HepG2 (cell line): ENCODE measurements at regions not wholly inside any gene's neighbourhood (a gene's known extent, or its start where the extent isn't known, plus 50 kb on each side); places are given as distances from the start of the nearest gene placed in this dataset.

Source experiments
- ATAC-seq: fragments of 200-7000 bp; cut with Tn5 transposase; 3 replicates; pipeline ENCODE4 v1.9.1; 2020; ENCODE audit warnings: mild to moderate bottlenecking, moderate library complexity
- BruUV-seq: library from RNA; stranded (reverse); fragments of 400-500 nt; replicated peaks from 2 replicates; lab custom pipeline; 2021; lab: Mats Ljungman, UMichigan
- CTCF ChIA-PET: fragments of 300-600 bp; formaldehyde crosslinking; extraction: SDS; loops from one replicate; lab custom pipeline; 2021; ENCODE audit warnings: low total read pairs, inconsistent platforms, low intra/inter-chr PET ratio; lab: Yijun Ruan, JAX
- POLR2A ChIA-PET: fragments of 350-600 bp; sonication (Branson Sonifier 250); formaldehyde crosslinking; loops from one replicate; lab custom pipeline; 2020; ENCODE audit warnings: antibody characterized with exemption, inconsistent platforms; lab: Yijun Ruan, JAX
- DNase-seq: peaks from one replicate; pipeline ENCODE4 v3.0.0-alpha.2; 2015; ENCODE audit warnings: low spot score
- FAIRE-seq: peaks from 3 replicates; lab custom pipeline; 2011; peaks lifted over from hg19 to GRCh38; lab: Jason Lieb, UNC
- H2AFZ ChIP-seq: one replicate; pipeline ENCODE4 v1.6.1; 2011; ENCODE audit warnings: low read length, inconsistent platforms
- H3K27ac ChIP-seq: fragments of 300-600 bp; 3 replicates; pipeline ENCODE4 v1.8.0; 2011; ENCODE audit warnings: mixed run types, mild to moderate bottlenecking, mixed read lengths, low read length, inconsistent platforms; ENCODE audit not compliant: insufficient read depth; ENCODE audit errors: extremely low read length
- H3K27me3 ChIP-seq, 2 experiments: fragments of 200-600 bp in 1 of 2; 2 replicates in 1 of 2; 3 replicates in 1 of 2; pipeline versions ENCODE4 v1.6.0 to v1.8.0; 2011; ENCODE audit warnings: low read length in 2 of 2, mild to moderate bottlenecking in 2 of 2, moderate library complexity in 2 of 2, inconsistent platforms in 1 of 2; ENCODE audit not compliant: insufficient read depth in 2 of 2, control insufficient read depth in 1 of 2
- H3K36me3 ChIP-seq, 2 experiments: fragments of 200-600 bp in 1 of 2; replicated peaks in 1 of 2; 2 replicates in 1 of 2; 3 replicates in 1 of 2; pipeline versions ENCODE4 v1.5.1 to v1.8.0; 2011; ENCODE audit warnings: low read length in 2 of 2, inconsistent platforms in 1 of 2; ENCODE audit not compliant: insufficient read depth in 2 of 2, control insufficient read depth in 1 of 2
- H3K4me1 ChIP-seq: 2 replicates; pipeline ENCODE4 v1.5.1; 2012; ENCODE audit warnings: low read length, inconsistent platforms; ENCODE audit not compliant: insufficient read depth
- H3K4me2 ChIP-seq: 2 replicates; pipeline ENCODE4 v1.6.0; 2011; ENCODE audit warnings: low read depth, low read length, inconsistent platforms
- H3K4me3 ChIP-seq, 3 experiments: fragments of 200-600 bp in 1 of 3; sonication (generic), shearing (Covaris generic) in 1 of 3; replicated peaks in 1 of 3; 2 replicates each; pipeline ENCODE4 v1.5.1; 2011 to 2016; ENCODE audit warnings: low read length in 3 of 3, inconsistent platforms in 2 of 3, low read depth in 2 of 3, mild to moderate bottlenecking in 2 of 3, control low read depth in 1 of 3, mixed read lengths in 1 of 3; ENCODE audit not compliant: insufficient read depth in 1 of 3
- H3K79me2 ChIP-seq: one replicate; pipeline ENCODE4 v1.6.1; 2011; ENCODE audit warnings: low read length, inconsistent platforms; ENCODE audit not compliant: insufficient read depth
- H3K9ac ChIP-seq: 2 replicates; pipeline ENCODE4 v1.6.0; 2011; ENCODE audit warnings: mild to moderate bottlenecking, low read depth, low read length, inconsistent platforms; ENCODE audit not compliant: insufficient read depth
- H3K9me3 ChIP-seq: 2 replicates; pipeline ENCODE4 v1.5.1; 2012; ENCODE audit warnings: mild to moderate bottlenecking, low read length
- H4K20me1 ChIP-seq: 2 replicates; pipeline ENCODE4 v1.6.0; 2011; ENCODE audit warnings: inconsistent platforms, mild to moderate bottlenecking, low read length, moderate library complexity; ENCODE audit not compliant: insufficient read depth
- ATF1 ChIP-seq: IDR thresholded peaks from 2 replicates; pipeline ENCODE4 v1.6.1; 2016; ENCODE audit warnings: mild to moderate bottlenecking, control low read depth
- ATM ChIP-seq: fragments of 450-650 bp; IDR thresholded peaks from 2 replicates; pipeline ENCODE4 v1.7.1; 2017; ENCODE audit warnings: mild to moderate bottlenecking, borderline replicate concordance
- KLF15 ChIP-seq: sonication (generic); formaldehyde crosslinking; IDR thresholded peaks from 2 replicates; pipeline ENCODE4 v1.8.1; 2023; ENCODE audit warnings: borderline replicate concordance, mild to moderate bottlenecking, inconsistent platforms, missing genetic modification reagents, mixed read lengths
- KMT2A ChIP-seq: sonication (generic); formaldehyde crosslinking; IDR thresholded peaks from 2 replicates; pipeline ENCODE4 v1.4.0; 2020; ENCODE audit warnings: missing genetic modification reagents
- MYC ChIP-seq: sonication (generic); formaldehyde crosslinking; IDR thresholded peaks from 2 replicates; pipeline ENCODE4 v1.9.0; 2021; ENCODE audit warnings: missing genetic modification reagents, borderline replicate concordance
- RFX5 ChIP-seq: IDR thresholded peaks from 2 replicates; pipeline ENCODE4 v1.6.1; 2011; ENCODE audit warnings: low read depth, low read length, improper control_type of control experiment
- TBX2 ChIP-seq: sonication (generic); formaldehyde crosslinking; IDR thresholded peaks from 2 replicates; pipeline ENCODE4 v1.5.0; 2020; ENCODE audit warnings: missing genetic modification reagents, mild to moderate bottlenecking, borderline replicate concordance
- ZBTB20 ChIP-seq: sonication (generic); formaldehyde crosslinking; IDR thresholded peaks from 2 replicates; pipeline ENCODE4 v1.8.1; 2023; ENCODE audit warnings: missing genetic modification reagents, low read depth, mild to moderate bottlenecking, borderline replicate concordance
- ZBTB21 ChIP-seq: sonication (generic); formaldehyde crosslinking; IDR thresholded peaks from 2 replicates; pipeline ENCODE4 v1.4.0; 2020; ENCODE audit warnings: missing genetic modification reagents
- ZNF17 ChIP-seq: sonication (generic); formaldehyde crosslinking; IDR thresholded peaks from 2 replicates; pipeline ENCODE4 v1.5.0; 2020; ENCODE audit warnings: mild to moderate bottlenecking, missing genetic modification reagents
- ZNF263 ChIP-seq: sonication (generic); formaldehyde crosslinking; IDR thresholded peaks from 2 replicates; pipeline ENCODE4 v1.4.0; 2020; ENCODE audit warnings: missing genetic modification reagents
- ZNF562 ChIP-seq: sonication (generic); formaldehyde crosslinking; IDR thresholded peaks from 2 replicates; pipeline ENCODE4 v1.8.0; 2022; ENCODE audit warnings: missing genetic modification reagents, borderline replicate concordance
- ZNF589 ChIP-seq: sonication (generic); formaldehyde crosslinking; conservative IDR thresholded peaks from 2 replicates; pipeline ENCODE4 v1.8.0; 2022; ENCODE audit warnings: mild to moderate bottlenecking, moderate library complexity, missing genetic modification reagents
- WGBS: methylation state at CpG from one replicate; pipeline ENCODE4 v1.1.6; 2017; ENCODE audit warnings: low lambda C conversion rate; 5-methylcytosine and 5-hydroxymethylcytosine counted together
- in situ Hi-C: cut with HindIII; loops from 2 replicates; pipeline ENCODE4 v1.10.0; 2017; ENCODE audit warnings: low pct_unique_long_range_greater_than_20kb; ENCODE audit not compliant: extremely low pct_ligation_motif_present
- intact Hi-C: fragments of 100-400 bp; cut with micrococcal nuclease; formaldehyde crosslinking; loops from one replicate; pipeline ENCODE4 v1.10.0; 2022; ENCODE audit not compliant: unreplicated experiment

GRCh38 chr5:2914981-2915484 lies 163.6 kb upstream of the IRX2 start:
- no TSS peak for BruUV-seq
- Histone ChIP-seq H3K27me3 (no peaks in the 10 kb centered on the region), H3K4me2 (no peak overlapping the region), H3K4me3 (no peak overlapping the region), H3K79me2 (no peaks in the 10 kb centered on the region), H3K9me3 (peaks cover 2% of the 10 kb centered on the region; the same call in 1 of the 2 replicates), H3K36me3 (no peaks in the 10 kb centered on the region), H4K20me1 (no peaks in the 10 kb centered on the region), H3K27ac (no peak overlapping the region), H3K4me1 (no peaks in the 10 kb centered on the region), H2AFZ (no peak overlapping the region), H3K9ac (no peak overlapping the region)
- ChIA-PET CTCF (no interaction called here), POLR2A (no interaction called here)
- WGBS, result 70% methylated on average over 17 of the region's 17 CpGs
- TF ChIP-seq KMT2A (CRISPR knock-in tag) (no peak), MYC (CRISPR knock-in tag) (no peak)
- intact Hi-C loops, result no loop called here
- ATAC-seq (no peak), FAIRE-seq (no peak), DNase-seq (no peak)
- in situ Hi-C loops, result no loop called here

GRCh38 chr5:2914022-2914661 lies 162.7 kb upstream of the IRX2 start:
- Histone ChIP-seq H3K9me3 (no peaks in the 10 kb centered on the region), H3K27ac (no peak overlapping the region), H3K4me3 (no peak overlapping the region), H3K9ac (no peak overlapping the region), H3K36me3 (no peaks in the 10 kb centered on the region), H2AFZ (no peak overlapping the region), H4K20me1 (no peaks in the 10 kb centered on the region), H3K27me3 (no peaks in the 10 kb centered on the region), H3K4me2 (no peak overlapping the region), H3K4me1 (no peaks in the 10 kb centered on the region), H3K79me2 (no peaks in the 10 kb centered on the region)
- no TSS peak for BruUV-seq
- TF ChIP-seq TBX2 (CRISPR knock-in tag) (no peak), ZNF589 (no peak), ZNF562 (CRISPR knock-in tag) (no peak), ZNF17 (CRISPR knock-in tag) (no peak), RFX5 (no peak), ATM (no peak), ZNF263 (CRISPR knock-in tag) (no peak), KLF15 (CRISPR knock-in tag) (no peak), ZBTB20 (no peak), ZBTB21 (no peak), ATF1 (CRISPR knock-in tag) (no peak)
- intact Hi-C loops, result no loop called here
- no peak for ATAC-seq
- in situ Hi-C loops, result no loop called here
- CTCF ChIA-PET, result no interaction called here
- 54% methylated on average over 15 of the region's 18 CpGs for WGBS
- POLR2A ChIA-PET, result no interaction called here
- no peak for DNase-seq
- no peak for FAIRE-seq
